ENCODE measurements at regions not wholly inside any gene's neighbourhood (a gene's known extent, or its start where the extent isn't known, plus 50 kb on each side); places are given as distances from the start of the nearest gene placed in this dataset.
"Not testable (repeated sequence)": the region's sequence is repeated elsewhere in the genome, so short reads cannot be mapped to it uniquely, and the experiment has no call there.

- H3K27me3 ChIP-seq = no peaks in the 10 kb centered on the region
- H3K4me3 ChIP-seq = no peak overlapping the region
- TF ChIP-seq EP300 (IDR thresholded peaks at IDR 0.05) = no peak
- no peak for TF ChIP-seq POLR2A (IDR thresholded peaks at IDR 0.05)
- no peak for TF ChIP-seq CTCF (IDR thresholded peaks at IDR 0.05)
- H3K36me3 ChIP-seq = no peaks in the 10 kb centered on the region
- H3K4me1 ChIP-seq (ENCODE audit: insufficient read depth) = no peaks in the 10 kb centered on the region
- intact Hi-C loops (cut with DNase I) = no loop called here
- DNase-seq = no peak
- 92 to 96% (median 93%) methylated on average over 6 of the region's 6 CpGs for WGBS, 3 donors
- H3K27ac ChIP-seq = no peak overlapping the region
- H3K9me3 ChIP-seq = no peaks in the 10 kb centered on the region
Measured at GRCh38 chr11:98729118-98729517, 291.6 kb upstream of the CNTN5 start.

GRCh38 chr11:98732947-98733346, 287.8 kb upstream of the CNTN5 start:
- no peak overlapping the region for H3K27ac ChIP-seq
- no peaks in the 10 kb centered on the region for H3K9me3 ChIP-seq
- TF ChIP-seq CTCF (IDR thresholded peaks at IDR 0.05) = no peak
- TF ChIP-seq POLR2A (IDR thresholded peaks at IDR 0.05) = no peak
- no peak for TF ChIP-seq EP300 (IDR thresholded peaks at IDR 0.05)
- no peaks in the 10 kb centered on the region for H3K36me3 ChIP-seq
- intact Hi-C loops (cut with DNase I) = no loop called here
- no peak for DNase-seq
- WGBS, 3 donors = 82 to 96% (median 88%) methylated on average over 1 of the region's 1 CpG
- no peaks in the 10 kb centered on the region for H3K27me3 ChIP-seq
- no peaks in the 10 kb centered on the region for H3K4me1 ChIP-seq (ENCODE audit: insufficient read depth)
- no peak overlapping the region for H3K4me3 ChIP-seq

- H3K36me3 ChIP-seq = not testable (repeated sequence)
Measured at GRCh38 chr11:98733378-98733777, 287.4 kb upstream of the CNTN5 start.

GRCh38 chr11:98734686-98735085, 286.1 kb upstream of the CNTN5 start:
- H3K27me3 ChIP-seq = no peaks in the 10 kb centered on the region
- no peaks in the 10 kb centered on the region for H3K9me3 ChIP-seq
- H3K4me3 ChIP-seq = no peak overlapping the region
- DNase-seq = no peak
- TF ChIP-seq EP300 (IDR thresholded peaks at IDR 0.05) (no peak), CTCF (IDR thresholded peaks at IDR 0.05) (no peak), POLR2A (IDR thresholded peaks at IDR 0.05) (no peak)
- intact Hi-C loops (cut with DNase I) = no loop called here
- no peaks in the 10 kb centered on the region for H3K36me3 ChIP-seq
- H3K4me1 ChIP-seq (ENCODE audit: insufficient read depth) = no peaks in the 10 kb centered on the region
- no peak overlapping the region for H3K27ac ChIP-seq

More at GRCh38 chr11:98733378-98733777, 287.4 kb upstream of the CNTN5 start:
- WGBS, 3 donors = 50 to 65% (median 59%) methylated on average over 5 of the region's 5 CpGs
- H3K4me1 ChIP-seq (ENCODE audit: insufficient read depth); DNase-seq; H3K9me3 ChIP-seq; intact Hi-C loops (cut with DNase I); H3K27ac ChIP-seq; H3K27me3 ChIP-seq; H3K4me3 ChIP-seq: not testable (repeated sequence)

GRCh38 chr11:98736833-98737232, 283.9 kb upstream of the CNTN5 start:
- Histone ChIP-seq H3K27me3 (no peaks in the 10 kb centered on the region), H3K27ac (no peak overlapping the region), H3K4me3 (no peak overlapping the region), H3K9me3 (no peaks in the 10 kb centered on the region), H3K36me3 (no peaks in the 10 kb centered on the region), H3K4me1 (ENCODE audit: insufficient read depth) (no peaks in the 10 kb centered on the region)
- intact Hi-C loops (cut with DNase I) = no loop called here
- TF ChIP-seq CTCF (IDR thresholded peaks at IDR 0.05) (no peak), EP300 (IDR thresholded peaks at IDR 0.05) (no peak), POLR2A (IDR thresholded peaks at IDR 0.05) (no peak)
- DNase-seq = no peak
- WGBS, 3 donors = 77 to 86% (median 85%) methylated on average over 7 of the region's 7 CpGs
